Mesenteric fat pad (tissue), 1 donor: ENCODE measurements at regions not wholly inside any gene's neighbourhood (a gene's known extent, or its start where the extent isn't known, plus 50 kb on each side); places are given as distances from the start of the nearest gene placed in this dataset.
"Not testable (repeated sequence)": the region's sequence is repeated elsewhere in the genome, so short reads cannot be mapped to it uniquely, and the experiment has no call there.

Source experiments
- DNase-seq: peaks from one replicate; pipeline ENCODE4 v3.0.0-alpha.2; 2020; ENCODE audit warnings: low spot score
- donor health status: DM: yes; HTN: yes; CAD: no.

DNA sequence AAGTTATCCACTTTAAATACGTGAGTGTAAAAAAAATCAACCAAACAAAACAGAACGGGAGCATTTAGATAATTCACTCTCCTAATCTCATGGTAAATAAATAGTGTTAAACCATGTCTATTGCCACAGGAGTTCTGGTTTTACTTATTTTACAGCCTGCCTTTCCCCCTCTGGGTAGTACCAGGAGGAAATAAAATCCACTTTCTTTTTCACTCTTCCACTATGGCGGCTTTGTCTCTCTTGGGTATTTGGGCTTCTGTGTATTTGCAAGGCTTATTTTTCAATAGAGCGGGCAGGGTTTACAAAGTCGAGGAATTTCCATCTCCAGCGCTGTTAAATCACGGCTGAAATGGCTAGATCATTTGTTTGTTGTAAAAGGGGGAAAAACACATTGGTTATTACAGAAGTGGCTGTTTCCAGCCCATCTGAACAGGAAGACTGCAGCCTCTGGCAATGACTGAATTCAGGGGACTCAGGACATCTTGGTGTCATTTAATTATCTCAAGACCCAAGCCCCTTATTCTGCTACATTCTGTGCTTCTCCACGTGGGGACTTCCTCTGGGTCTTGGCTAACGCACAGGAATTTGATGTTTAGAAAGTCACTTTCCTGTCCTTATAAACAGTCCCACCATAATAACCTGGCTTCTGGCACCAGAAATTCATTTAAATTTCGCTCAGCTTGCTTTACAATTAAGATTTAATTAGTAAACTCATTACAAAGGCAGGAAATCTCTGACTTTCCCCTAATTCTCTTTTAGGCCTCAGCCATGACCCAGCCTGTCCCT is 323.9 kb downstream of the GATA3 start:
- no peak for DNase-seq

DNA sequence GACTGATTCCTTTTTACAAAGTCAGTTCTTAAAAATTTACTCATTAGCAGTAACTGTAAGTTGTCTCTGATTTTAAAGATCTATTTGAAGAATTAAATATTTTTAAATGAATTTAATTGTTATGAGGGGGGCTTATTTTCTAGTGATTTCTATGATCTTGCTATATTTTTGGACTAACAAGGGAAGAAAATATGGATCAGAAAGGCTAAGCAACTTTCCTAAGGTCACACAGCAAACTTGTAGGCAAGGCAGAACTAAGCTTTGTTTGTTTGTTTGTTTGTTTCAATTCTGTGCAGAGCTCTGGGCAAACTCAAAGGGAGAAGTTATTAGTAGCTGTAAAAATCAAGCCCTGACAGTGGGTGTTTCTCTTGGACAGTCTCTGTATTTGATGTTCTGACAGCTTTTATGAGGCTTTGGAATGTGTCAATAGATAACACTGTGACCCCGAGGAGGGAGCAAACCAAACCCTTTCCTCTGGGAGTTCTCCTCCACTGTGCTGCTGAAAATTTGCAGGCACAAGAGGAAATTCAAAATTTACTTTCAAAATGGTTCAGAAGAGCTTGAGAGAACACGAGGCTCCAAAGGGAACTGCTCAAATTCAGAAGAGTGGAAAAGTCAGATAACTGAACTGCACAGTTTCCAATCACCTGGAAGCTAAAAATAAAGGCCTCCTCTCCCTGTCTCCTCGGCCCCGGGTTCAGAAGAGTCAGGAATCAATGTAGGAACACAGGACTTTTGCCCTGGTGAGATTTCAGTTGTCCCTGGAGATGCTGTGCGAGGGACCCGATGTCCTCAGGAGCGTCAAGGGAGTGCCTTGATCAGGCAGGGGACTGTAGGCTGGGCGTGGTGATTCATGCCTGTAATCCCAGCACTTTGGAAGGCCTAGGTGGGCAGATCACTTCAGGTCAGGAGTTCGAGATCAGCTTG is 325.7 kb downstream of the GATA3 start:
- DNase-seq = no peak

DNA sequence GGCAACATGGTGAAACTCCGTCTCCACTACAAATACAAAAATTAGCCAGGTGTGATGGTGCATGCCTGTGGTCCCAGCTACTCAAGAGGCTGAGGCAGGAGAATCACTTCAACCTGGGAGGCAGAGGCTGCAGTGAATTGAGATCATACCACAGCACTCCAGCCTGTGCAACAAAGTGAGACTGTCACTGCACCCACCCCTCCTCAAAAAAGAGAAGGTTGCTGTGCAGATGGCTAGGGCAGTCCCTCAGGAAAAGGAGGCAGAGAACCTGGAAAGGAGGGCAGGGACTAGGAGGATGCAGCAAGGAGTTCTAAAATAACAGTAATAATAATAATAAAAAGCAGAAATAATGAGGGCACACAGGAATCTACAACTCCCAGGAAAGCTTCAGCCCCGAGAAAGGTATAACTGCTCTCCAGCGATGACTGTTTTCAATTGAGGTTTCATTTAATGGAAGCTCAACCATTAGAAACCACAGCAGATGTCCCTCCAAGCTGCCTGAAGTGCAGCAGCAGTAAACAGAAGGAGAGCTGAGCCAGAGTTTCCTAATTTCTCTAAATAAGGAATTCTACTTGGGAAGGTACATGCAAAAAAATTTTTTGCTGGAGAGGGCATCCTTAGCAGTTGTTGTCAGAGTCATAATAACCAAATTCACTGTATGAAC is 326.5 kb downstream of the GATA3 start:
- DNase-seq = no peak

DNA sequence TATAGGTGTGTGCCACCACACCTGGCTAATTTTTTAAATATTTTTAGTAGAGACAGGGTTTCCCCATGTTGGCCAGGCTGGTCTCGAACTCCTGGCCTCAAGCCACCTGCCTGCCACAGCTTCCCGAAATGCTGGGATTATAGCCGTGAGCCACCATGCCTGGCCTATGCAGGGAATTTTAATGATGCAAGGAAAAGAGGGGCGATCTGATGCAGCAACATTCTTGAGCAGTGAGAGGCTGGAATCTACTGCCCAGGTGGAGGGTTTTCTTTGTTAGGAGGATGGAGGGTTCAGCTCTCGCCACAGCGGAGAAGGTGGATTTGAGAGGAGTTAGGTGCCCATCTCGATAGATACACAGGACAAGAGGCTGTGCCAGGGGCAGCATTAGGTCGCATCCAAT is 332.3 kb downstream of the GATA3 start:
- DNase-seq = no peak

DNA sequence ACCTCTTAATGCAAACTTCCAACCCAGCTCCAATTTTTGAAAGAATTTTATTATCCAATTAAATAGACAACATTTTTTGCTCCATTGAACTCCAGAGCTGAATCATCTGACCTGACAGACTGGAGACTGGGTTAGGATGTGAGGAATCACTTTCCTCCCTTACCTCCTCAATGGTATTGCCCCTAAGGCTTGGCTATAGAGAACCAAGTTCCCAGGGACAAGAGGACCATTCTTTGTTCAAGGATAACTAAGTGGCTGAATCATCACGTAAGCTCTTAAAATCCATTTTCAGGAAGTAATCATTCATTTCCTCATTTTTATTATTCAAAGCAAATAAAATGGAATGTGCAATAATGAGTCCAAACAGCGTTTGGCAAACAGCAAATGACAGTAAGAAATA is 335.1 kb downstream of the GATA3 start:
- no peak for DNase-seq

DNA sequence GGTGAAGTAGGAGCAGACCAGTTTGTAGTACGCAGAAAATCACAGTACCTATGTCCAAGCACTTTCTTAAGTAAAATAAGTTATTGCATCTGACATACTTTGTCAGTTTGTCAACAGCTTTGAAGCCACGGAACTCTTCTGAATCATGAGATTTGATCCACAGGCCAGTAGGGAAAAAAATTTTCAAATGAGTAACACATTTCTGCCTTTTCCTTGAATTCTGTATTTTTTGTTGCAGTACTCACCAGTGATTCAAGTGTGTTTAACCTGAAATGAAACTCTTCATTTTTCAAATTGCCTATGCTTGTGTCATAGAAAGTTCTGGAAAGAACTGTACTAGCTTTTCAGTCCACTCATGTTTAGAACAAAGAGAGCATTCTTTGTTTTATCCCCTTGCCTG is 337.7 kb downstream of the GATA3 start:
- DNase-seq = no peak

DNA sequence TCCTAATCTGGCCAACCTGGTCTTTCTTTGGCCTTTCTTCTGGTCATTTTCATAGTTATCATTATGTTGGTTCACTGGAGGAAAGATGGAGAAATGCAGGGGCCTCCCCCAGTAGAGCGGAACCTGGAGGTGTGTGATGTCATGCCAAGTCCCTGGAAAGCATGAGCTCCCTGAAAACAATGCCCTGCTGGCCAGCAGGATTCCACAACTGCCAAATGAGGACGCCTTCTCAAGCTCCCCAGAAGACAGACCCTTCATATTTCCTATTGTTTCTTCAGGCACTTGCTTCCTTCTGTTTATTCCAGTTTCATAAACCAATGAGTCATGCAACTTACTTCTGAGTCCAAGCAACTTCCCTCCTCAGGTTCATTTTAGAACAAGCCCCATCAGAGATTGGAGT is 339.0 kb downstream of the GATA3 start:
- DNase-seq = no peak

DNA sequence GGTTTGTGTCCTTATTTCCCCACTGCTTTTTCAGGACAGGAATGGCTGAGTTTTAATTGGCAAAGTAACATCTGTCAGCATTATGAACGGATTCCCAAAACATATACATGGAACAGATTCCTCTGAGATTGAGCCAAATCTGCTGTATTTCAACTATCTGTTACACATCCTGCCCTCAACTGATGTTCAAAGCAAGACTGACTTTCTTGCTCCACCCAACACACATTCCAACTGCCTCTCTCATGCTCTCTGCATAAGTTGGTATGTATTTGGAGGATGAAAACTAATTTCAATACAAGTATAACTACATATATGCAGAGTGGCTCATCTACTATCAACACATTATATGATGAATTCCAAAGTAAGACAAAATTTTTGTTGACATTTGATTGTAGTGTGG is 342.2 kb downstream of the GATA3 start:
- DNase-seq = no peak

DNA sequence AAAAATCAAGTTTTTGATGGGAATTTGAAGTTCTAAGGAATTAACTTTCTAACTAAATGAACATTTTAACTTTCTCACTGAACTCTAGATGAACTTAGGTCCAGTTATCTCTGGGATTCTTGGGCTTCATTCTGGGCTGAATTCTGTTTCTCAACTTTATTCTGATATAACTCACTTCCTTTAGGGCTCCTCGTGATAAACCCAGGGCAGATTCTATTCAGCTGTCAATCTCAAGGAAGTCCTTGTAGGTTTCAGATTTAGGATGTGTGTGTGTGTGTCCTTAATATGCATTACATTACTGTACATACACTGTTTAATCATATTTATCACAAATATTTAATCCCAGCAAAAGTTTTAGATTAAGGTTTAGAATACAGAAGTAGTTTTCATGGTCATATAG is 344.3 kb downstream of the GATA3 start:
- no peak for DNase-seq

DNA sequence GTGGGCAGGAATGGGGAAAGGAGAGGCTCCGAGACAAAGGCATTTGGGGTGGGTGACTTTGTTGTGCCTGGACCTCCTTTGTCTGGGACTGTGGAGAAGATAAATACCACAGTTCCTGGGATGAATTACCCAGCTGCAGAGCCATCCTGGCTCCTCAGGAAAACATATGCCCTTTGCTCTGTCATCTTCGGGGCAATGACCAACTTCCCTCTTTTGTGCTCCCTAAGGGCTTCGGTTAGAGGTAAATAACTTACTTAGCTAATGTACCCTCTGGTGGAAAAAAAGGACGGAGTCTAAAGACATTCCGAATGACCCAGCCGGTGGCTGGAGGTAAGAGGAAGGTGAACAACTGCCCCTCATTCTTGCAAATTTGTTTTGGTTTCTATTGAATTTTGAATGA is 345.7 kb downstream of the GATA3 start:
- no peak for DNase-seq

DNA sequence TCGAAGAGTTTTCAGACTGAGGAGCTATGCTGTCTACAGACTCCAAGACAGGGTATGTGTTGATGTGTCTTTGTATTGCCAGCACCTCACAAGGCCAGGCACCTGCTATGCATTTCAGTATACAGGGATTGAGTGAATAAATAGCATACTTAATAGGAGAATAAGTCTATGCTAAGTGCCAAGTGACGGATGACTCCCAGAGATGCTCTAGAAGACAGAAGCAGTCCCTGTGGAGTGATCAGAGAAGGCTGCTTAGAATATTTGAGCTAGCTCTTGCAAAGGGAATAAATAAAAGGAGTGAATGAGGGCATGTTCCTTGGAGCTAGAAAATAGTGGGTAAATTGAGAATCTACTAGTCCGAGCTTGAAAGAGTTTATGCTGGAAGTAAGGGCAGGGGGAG is 346.4 kb downstream of the GATA3 start:
- DNase-seq = no peak

DNA sequence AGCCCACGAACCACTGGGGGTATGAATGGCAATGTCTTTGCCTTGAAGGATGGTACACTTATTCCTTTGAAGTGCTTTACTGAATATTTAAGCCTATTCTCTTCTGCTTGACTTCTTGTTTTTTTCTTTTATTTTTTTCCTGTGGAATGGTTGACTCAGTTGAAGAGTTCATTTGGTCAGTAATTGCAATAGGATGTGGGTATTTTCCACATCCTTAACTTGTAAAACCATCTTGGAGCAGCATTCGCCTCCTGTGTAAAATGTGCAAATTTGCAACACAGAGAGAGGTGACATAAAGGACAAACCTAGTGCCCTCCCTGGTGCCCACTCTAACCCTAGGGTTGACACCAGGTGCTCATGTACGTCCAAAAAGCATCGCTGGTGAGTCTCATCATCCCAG is 347.0 kb downstream of the GATA3 start:
- DNase-seq = no peak

DNA sequence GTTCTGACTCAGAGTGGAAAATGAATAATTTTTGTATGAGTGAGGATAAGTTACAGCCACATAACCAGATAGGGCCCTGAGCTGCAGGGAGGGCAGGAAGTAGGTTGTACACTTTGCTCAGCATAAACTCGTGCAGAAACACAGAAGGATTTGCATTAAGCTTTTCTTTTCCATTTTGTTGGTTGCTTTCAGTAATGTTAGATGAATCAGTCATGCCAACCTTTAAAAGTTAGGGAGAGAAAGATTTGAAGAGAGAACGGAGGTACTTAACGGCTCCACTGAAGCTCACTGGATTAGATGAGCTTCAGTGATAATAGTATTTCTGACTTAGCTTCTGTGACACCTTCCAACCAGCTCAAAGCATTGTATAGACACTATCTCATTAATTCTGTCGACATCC is 348.1 kb downstream of the GATA3 start:
- no peak for DNase-seq

DNA sequence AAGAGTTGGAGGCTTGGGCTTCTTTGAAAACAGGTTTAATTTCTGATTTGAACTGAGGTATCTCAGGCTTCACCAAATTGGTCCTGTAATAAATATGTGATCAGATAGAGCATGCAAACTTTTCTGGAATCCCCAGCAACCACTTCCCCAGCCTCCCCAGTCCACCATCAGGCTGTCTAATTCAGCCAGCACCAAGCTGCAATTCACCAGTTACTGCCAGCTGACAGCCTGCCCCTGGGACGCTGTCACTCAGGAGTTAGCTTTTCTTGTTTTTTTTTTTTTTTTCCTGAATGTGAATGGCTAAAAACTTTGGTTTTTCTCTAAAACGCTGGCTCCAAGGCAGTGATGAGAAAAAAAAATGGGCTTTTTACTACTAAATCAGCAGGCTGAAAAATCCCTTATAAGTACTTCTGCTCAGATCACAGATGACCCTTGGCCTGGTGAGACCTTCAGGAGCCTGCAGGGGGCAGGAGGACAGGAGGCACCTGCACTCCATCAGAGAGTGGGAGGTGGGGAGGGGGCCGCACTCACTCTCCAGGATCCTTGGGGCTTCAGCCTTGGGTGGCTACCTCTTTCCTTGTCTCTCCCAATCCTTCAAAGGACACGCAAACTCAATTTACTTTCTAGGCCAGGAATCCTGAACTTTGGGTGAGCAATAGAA is 349.4 kb downstream of the GATA3 start:
- no peak for DNase-seq

DNA sequence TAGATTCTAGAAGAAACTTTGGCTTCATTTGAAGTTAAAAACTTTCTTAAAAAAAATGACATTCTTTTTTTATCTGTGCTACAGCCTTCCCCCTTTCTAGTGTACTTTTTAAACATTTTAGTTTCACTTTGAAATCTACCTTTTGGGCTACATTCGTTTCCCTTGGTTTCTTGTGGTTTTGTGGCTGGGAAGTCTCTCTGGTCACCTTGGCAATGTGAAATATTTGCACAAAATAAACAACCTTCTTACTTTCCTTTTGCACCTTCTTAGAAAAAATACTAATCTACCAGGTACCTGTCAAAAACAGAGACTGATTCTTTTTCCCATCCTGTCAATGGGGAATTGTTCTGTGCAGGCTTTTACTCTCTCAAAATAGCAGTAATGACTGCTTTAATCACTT is 350.2 kb downstream of the GATA3 start:
- DNase-seq = no peak

DNA sequence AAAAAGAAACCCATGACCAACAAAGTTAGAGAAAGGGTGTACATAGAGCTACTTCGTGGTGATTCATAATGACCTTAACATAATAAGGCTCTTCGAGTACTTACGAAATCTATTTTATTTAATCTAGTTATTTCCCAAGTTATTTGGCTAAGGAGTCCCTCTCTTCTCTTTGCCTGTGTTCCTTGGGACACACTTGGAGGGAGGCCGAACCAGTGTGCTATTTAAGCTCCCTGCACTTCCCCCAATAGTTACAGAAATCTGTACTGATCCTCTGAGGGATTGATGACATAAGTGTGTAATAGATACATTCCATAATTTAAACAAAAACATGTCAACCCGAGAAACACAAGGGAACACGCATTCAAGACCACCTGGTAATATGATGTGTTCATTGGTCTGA is 351.1 kb downstream of the GATA3 start:
- DNase-seq = no peak

DNA sequence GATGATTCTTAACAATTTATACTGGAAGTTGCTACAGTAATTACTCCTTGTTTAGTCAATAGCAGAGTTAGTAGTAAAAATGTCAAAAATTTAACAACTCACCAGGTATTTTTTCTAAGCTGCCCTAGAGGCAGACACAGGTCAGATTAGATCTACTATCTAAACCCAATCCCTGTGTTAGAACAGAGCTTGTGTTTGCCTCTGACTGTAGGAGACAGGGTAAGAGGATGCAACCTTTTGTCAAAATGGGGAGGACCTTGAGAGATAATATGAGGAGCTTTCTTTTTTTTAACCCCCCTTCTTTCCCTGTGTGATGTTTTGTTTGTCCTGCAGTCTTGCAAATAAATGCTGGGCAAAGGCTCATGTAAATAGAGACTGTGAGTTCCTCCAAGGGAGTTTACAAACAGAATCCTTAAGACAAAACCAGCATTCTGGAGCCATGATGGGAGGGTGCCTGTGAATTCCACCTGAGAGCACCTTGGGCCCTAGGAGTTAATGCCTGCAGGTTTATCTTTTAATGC is 353.1 kb downstream of the GATA3 start:
- no peak for DNase-seq

DNA sequence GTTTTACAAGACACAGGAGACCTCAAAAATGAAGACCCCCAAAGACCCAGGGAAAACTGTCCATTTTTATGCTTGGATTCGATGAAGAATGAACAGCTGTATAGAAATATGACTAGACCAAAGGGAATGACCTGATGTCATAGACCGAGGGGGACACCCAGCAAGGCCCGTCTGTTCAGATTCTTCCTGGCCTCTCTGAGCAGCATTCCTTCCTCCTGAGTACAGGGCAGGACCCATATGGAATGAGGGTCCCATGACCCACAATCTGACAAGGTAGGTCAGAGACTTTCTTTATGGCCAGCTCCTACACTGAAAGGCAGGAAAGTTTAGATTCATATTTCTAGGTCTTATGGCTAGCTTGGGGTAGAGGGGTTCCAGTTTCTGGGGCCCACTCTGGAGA is 356.0 kb downstream of the GATA3 start:
- no peak for DNase-seq

DNA sequence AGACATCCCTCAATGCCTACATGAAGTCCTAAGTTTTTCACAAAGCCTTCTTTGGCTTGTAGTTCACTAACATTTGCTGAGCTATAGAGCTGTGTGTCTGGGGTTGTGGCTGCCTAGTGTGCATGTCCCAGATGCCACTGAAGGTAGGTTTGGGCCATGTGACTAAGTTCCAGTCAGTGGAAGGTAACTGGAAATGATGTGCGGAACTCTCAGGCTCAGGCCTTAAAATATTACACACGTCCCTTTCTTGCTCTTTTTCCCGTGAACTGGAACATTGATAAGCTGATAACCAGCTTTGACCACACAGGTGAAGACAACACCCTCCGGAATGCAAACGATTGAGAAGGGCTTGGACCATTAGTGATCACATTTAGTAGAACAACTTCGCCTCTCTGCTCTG is 358.1 kb downstream of the GATA3 start:
- DNase-seq = no peak

DNA sequence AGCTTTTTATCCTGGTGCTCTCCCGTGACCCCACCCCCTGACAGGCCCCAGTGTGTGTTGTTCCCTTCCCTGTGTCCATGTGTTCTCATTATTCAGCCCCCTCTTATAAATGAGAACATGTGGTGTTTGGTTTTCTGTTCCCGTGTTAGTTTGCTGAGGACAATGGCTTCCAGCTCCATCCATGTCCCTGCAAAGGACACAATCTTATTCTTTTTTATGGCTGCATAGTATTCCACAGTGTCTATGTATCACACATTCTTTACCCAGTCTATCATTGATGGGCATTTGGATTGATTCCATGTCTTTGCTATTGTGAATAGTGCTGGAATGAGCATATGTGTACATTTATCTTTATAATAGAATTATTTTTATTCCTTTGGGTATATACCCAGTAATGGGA is 360.5 kb downstream of the GATA3 start:
- DNase-seq = not testable (repeated sequence)

DNA sequence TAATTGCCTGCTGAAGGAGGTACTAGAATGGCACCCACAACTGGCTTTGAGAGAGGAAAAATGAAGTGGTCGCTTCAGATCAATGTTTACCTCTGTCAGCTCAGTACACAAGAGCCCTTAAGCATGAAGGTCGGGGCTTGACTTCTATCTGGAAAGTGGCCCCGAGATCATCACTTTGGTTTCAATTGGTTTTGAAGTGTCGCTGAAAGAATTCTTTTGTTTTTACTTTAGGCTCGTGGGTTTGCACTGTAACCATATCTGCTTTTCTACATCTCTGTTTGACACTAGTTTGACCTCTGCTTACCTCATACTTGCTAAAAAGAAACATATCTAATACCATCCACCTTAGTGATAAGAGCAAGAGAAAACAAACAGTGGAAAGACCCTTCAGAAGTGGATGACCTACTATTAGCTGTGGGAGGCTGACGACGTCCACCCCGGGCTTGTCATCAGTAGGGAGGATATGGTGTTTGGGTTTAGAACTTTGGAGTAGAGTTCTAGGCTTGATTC is 361.8 kb downstream of the GATA3 start:
- DNase-seq = no peak
